GM23338 (cell line): ENCODE measurements at regions not wholly inside any gene's neighbourhood (a gene's known extent, or its start where the extent isn't known, plus 50 kb on each side); places are given as distances from the start of the nearest gene placed in this dataset.

ENCODE experiments used
- CTCF ChIP-seq, 2 experiments: fragments of 200-600 bp in 1 of 2; sonication (generic) in 1 of 2; conservative IDR thresholded peaks; 2 replicates each; pipeline versions ENCODE4 v1.5.1 to v1.6.1; 2016 to 2017; ENCODE audit warnings: antibody characterized with exemption in 2 of 2, low read depth in 2 of 2, mild to moderate bottlenecking in 2 of 2, moderate library complexity in 1 of 2
- EZH2 ChIP-seq: fragments of 200-600 bp; sonication (generic); IDR thresholded peaks from one replicate; pipeline ENCODE4 v1.8.0; 2017; ENCODE audit warnings: antibody characterized with exemption, mild to moderate bottlenecking, low read depth; ENCODE audit not compliant: unreplicated experiment
- EZH2phosphoT487 ChIP-seq: fragments of 200-600 bp; sonication (generic); IDR thresholded peaks from one replicate; pipeline ENCODE4 v1.8.1; 2018; ENCODE audit warnings: antibody characterized with exemption; ENCODE audit not compliant: unreplicated experiment

GRCh38 chr11:11056749-11057471 lies 199.1 kb upstream of the ZBED5 start:
- TF ChIP-seq EZH2phosphoT487: no peak
- TF ChIP-seq EZH2: no peak
- no peak for TF ChIP-seq CTCF (conservative IDR thresholded peaks at IDR 0.05; ENCODE audit: low read depth in 2 of 2)
